ENCODE measurements at regions not wholly inside any gene's neighbourhood (a gene's known extent, or its start where the extent isn't known, plus 50 kb on each side); places are given as distances from the start of the nearest gene placed in this dataset.

GRCh38 chr17:83144421-83145357 is 65.3 kb downstream of the METRNL start:
- no peak for DNase-seq

DNA sequence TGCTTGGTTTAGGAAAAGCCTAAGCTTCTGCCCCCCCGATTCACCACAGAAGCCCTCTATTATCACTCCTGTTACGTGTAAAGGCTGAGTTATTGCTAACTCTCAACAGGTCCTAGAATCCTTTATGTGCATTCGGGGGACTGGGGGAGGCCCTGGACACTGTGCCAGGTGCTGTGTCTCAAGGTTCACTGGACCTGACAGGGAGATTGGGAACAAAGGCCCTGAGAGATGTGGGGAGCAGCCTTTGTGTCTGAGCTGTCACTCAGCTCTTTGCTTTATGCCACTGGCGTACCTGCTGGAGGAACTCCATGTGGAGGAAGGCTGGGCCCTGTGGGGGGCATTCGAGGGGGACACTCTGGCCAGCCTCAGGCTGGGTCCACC is 65.9 kb downstream of the METRNL start:
- no peak for DNase-seq

- no peak for DNase-seq
Measured at GRCh38 chr17:83145831-83146230, 66.4 kb downstream of the METRNL start.

- no peak for DNase-seq
Measured at GRCh38 chr17:83146347-83146746, 66.9 kb downstream of the METRNL start.

DNA sequence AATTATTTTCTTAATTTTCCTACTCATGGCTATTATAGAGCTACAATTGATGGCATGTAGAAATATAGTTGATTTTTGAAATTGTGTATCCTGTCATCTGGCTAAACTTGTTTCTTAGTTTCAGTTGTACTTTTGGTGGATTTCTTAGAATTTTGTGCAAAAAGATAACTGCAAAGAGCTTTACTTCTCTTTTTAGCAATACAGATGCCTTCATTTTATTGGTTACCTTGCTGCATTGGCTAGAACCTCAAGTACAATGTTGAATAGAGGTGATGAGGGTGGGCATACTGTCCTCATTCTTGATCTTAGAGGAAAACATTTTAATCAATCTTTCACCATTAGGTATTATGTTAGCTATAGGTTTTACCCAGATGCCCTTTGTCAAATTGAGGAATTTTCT is 67.9 kb downstream of the METRNL start:
- no peak for DNase-seq

- DNase-seq, result no peak
Measured at GRCh38 chr17:83148317-83149028, 69.1 kb downstream of the METRNL start.

- no peak for DNase-seq
Measured at GRCh38 chr17:83149029-83149725, 69.8 kb downstream of the METRNL start.

- DNase-seq, result no peak
Measured at GRCh38 chr17:83149761-83150251, 70.4 kb downstream of the METRNL start.

GRCh38 chr17:83150369-83151055 is 71.1 kb downstream of the METRNL start:
- DNase-seq, result no peak

DNA sequence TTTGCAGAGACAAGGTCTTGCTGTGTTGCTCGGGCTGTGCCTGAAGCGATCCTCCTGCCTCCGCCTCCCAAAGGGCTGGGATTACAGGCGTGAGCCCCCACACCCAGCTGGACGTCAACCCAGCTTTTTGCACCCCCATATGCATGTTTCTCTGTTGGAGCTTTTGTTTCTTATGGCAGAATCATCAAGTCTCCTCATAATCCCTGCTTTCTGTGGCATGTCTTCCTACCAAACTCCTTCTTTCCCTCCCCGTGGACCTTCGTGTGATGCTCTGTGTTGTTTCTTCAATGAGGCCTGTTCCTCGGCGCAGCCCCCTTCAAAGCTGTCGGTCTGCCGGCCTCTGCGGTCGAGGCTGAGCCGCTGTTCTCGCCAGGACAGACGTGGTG is 71.6 kb downstream of the METRNL start:
- DNase-seq, result no peak

DNA sequence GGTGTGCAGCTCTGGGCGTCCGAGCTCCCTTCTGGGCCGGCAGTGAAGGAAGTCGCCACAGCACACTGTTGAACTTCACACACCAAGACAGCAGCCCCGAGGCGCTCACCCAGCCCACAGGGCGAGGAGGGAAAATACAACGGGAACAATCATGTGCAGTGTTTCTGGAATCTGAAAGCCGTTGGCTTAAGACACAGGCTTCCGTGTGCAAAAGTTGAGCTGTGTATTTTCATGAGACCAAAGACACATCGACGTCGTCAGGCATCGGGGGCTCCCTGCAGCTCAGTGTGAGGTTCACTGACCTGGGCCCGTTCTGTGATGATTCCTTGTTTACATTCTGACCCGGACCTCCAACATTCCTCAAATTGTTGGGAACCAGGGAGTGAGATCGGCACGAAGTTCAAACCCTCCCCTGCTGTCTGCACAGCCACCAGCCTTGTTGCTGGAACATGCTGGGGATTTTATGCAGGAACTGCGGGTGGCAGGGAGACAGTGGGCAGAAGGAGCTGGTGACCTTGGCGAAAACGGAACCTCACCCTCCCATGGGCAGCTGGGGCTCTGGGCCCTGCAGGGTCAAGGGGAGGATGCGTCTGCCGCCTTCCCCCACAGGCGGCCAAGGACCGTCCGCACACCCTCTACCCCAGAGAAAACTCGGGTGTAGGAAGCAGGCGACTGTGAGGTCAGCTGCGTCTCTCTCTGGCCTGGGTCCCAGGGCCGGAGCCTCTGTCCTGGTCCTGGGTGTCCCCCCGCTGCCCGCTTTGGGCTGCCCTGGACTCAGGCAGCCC is 72.2 kb downstream of the METRNL start:
- DNase-seq, result no peak

GRCh38 chr17:83152227-83152744 is 72.9 kb downstream of the METRNL start:
- DNase-seq, result no peak

DNA sequence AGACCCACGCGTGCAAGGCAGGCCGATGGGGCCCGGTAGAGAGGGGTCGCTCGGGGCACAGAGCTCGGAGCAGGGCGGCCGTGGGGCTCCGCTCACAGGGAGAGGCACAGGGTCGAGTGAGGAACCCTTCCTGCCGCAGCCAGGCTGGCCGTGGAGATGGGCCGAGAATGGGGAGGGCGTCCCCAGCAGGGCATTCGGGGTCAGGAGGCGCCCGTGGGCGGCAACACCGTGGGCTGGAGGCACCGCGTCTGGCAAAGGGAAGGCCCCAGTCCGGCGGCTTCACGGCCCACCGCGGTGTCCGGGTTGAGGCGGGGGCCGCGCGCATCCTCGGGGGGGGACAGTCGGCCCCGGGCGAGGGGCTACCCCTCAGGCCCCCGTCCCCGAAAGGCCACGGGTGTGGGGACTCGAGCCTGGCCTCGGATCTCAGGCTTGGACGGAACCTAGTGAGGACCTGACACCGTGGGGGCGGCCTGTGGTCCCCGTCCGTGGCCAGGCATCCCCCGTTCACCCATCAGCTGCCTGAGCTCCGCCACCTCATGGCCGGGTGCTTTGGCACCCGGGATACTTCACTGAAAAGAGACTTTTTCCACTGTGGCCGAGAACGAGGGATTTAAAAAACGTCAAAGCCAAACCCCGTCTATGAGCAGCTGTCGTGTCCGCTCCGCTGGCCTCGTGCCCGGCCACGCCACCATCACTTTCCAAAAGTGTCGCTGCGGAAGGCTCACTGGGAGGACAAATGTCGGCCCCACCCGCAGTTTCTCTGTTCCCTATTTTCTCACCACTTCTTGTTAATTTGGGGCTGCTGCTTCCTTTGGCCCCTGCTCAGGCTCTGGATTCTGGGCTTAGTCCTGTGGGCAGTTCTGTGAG is 73.6 kb downstream of the METRNL start:
- DNase-seq, result no peak

GRCh38 chr17:83153681-83154310 is 74.4 kb downstream of the METRNL start:
- DNase-seq, result no peak

DNA sequence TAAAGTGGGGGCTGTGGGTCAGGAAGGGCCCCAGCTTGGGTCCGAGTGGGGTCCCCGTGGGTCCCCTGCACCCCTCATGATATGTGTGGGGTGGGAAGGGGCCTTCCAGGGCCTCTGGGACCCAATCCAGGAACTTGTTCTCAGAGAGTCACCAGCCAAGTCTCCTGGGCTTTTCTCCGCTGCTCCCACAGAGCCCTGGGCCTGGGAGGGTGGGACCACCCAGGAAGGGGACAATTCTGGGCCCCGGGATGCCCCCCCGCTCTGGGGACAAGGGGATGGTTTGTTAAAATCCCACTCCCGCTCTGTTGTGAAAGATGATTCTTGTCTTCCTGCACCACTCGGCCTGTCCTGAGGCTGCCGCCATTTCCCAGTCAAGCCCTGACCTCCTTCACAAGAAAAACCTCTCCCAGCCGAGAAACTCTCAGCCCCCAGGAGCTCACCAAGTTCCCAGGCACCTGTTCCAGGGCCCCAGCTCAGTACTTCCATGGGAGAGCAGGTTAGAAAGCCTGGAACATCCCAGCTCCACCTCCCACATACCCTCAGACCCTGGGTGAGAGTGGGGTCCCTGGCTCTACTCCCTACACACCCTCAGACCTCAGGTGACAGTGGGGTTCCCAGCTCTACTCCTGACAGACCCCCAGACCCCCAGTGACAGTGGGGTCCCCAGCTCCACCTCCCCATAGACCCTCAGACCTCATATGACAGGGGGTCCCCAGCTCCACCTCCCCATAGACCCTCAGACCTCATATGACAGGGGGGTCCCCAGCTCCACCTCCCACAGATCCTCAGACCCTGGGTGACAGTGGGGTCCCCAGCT is 75.1 kb downstream of the METRNL start:
- DNase-seq, result no peak

- DNase-seq, result no peak
Measured at GRCh38 chr17:83155128-83156121, 76.0 kb downstream of the METRNL start.

- no peak for DNase-seq
Measured at GRCh38 chr17:83156408-83156807, 77.0 kb downstream of the METRNL start.

All from activated gamma-delta T cell treated with Interleukin-2 at 50 U/mL for 16 hours (primary cell).